NT2/D1 (cell line): ENCODE measurements at regions not wholly inside any gene's neighbourhood (a gene's known extent, or its start where the extent isn't known, plus 50 kb on each side); places are given as distances from the start of the nearest gene placed in this dataset.

Experiments used
- DNase-seq: peaks from one replicate; pipeline ENCODE4 v3.0.0-alpha.2; 2011; ENCODE audit warnings: low read depth, low spot score
- H3K27me3 ChIP-seq: 2 replicates; pipeline ENCODE4 v1.6.0; 2011; ENCODE audit warnings: mild to moderate bottlenecking; ENCODE audit not compliant: insufficient read length, insufficient read depth
- H3K36me3 ChIP-seq: 2 replicates; pipeline ENCODE4 v1.6.1; 2011; ENCODE audit warnings: mild to moderate bottlenecking, low read length, mixed read lengths; ENCODE audit not compliant: insufficient read depth, insufficient read length
- H3K4me1 ChIP-seq: 2 replicates; pipeline ENCODE4 v1.5.1; 2011; ENCODE audit not compliant: insufficient read depth, insufficient read length
- H3K4me3 ChIP-seq: 2 replicates; pipeline ENCODE4 v1.5.1; 2011; ENCODE audit warnings: low read depth; ENCODE audit not compliant: insufficient read length
- H3K9ac ChIP-seq: 2 replicates; pipeline ENCODE4 v1.6.0; 2011; ENCODE audit warnings: low read depth; ENCODE audit not compliant: insufficient read length
- H3K9me3 ChIP-seq: 2 replicates; pipeline ENCODE4 v1.5.1; 2011; ENCODE audit warnings: mild to moderate bottlenecking, low read length; ENCODE audit not compliant: insufficient read depth
- SUZ12 ChIP-seq: IDR thresholded peaks from 2 replicates; pipeline ENCODE4 v1.6.1; 2011; ENCODE audit not compliant: insufficient read length, insufficient read depth; ENCODE audit errors: extremely low read depth
- YY1 ChIP-seq: IDR thresholded peaks from 2 replicates; pipeline ENCODE4 v1.6.1; 2011; ENCODE audit not compliant: insufficient read length, insufficient read depth
- ZNF274 ChIP-seq: IDR thresholded peaks from 2 replicates; pipeline ENCODE4 v1.6.1; 2011; ENCODE audit warnings: mild to moderate bottlenecking, low read depth, low read length

- TF ChIP-seq SUZ12 = no peak
- no peak for TF ChIP-seq YY1
- no peak for TF ChIP-seq ZNF274
- Histone ChIP-seq H3K9ac (no peak overlapping the region), H3K27me3 (no peaks in the 10 kb centered on the region), H3K9me3 (no peaks in the 10 kb centered on the region), H3K4me1 (no peaks in the 10 kb centered on the region), H3K36me3 (no peaks in the 10 kb centered on the region), H3K4me3 (no peak overlapping the region)
- DNase-seq = peak; percentile 54
These were observed 82.5 kb upstream of the MYCBP2 start for GRCh38 chr13:77409412-77409811.

GRCh38 chr13:77406644-77407440 lies 79.9 kb upstream of the MYCBP2 start:
- H3K9me3 ChIP-seq = no peaks in the 10 kb centered on the region
- H3K4me1 ChIP-seq = no peaks in the 10 kb centered on the region
- no peak overlapping the region for H3K4me3 ChIP-seq
- TF ChIP-seq SUZ12 (no peak), ZNF274 (no peak), YY1 (no peak)
- H3K27me3 ChIP-seq = no peaks in the 10 kb centered on the region
- no peak overlapping the region for H3K9ac ChIP-seq
- no peak for DNase-seq
- H3K36me3 ChIP-seq = no peaks in the 10 kb centered on the region

GRCh38 chr13:77398825-77399620 lies 72.1 kb upstream of the MYCBP2 start:
- Histone ChIP-seq H3K27me3 (no peaks in the 10 kb centered on the region), H3K9ac (no peak overlapping the region), H3K36me3 (no peaks in the 10 kb centered on the region), H3K9me3 (no peaks in the 10 kb centered on the region), H3K4me1 (no peaks in the 10 kb centered on the region), H3K4me3 (no peak overlapping the region)
- no peak for TF ChIP-seq SUZ12
- no peak for TF ChIP-seq YY1
- no peak for TF ChIP-seq ZNF274
- no peak for DNase-seq

GRCh38 chr13:77397636-77398035 lies 70.7 kb upstream of the MYCBP2 start:
- H3K27me3 ChIP-seq = no peaks in the 10 kb centered on the region
- H3K36me3 ChIP-seq = no peaks in the 10 kb centered on the region
- H3K9me3 ChIP-seq = no peaks in the 10 kb centered on the region
- TF ChIP-seq YY1 (no peak), SUZ12 (no peak), ZNF274 (no peak)
- DNase-seq = no peak
- H3K4me1 ChIP-seq = no peaks in the 10 kb centered on the region
- no peak overlapping the region for H3K4me3 ChIP-seq
- H3K9ac ChIP-seq = no peak overlapping the region

GRCh38 chr13:77391475-77391874 lies 64.6 kb upstream of the MYCBP2 start:
- no peaks in the 10 kb centered on the region for H3K4me1 ChIP-seq
- no peak for DNase-seq

GRCh38 chr13:77390391-77390790 lies 63.5 kb upstream of the MYCBP2 start:
- no peak overlapping the region for H3K9ac ChIP-seq
- DNase-seq = no peak

More at GRCh38 chr13:77391475-77391874, 64.6 kb upstream of the MYCBP2 start:
- no peaks in the 10 kb centered on the region for H3K9me3 ChIP-seq
- no peaks in the 10 kb centered on the region for H3K36me3 ChIP-seq
- H3K9ac ChIP-seq = no peak overlapping the region
- no peaks in the 10 kb centered on the region for H3K27me3 ChIP-seq
- H3K4me3 ChIP-seq = no peak overlapping the region
- TF ChIP-seq SUZ12 (no peak), YY1 (no peak), ZNF274 (no peak)

GRCh38 chr13:77389625-77390000 lies 62.7 kb upstream of the MYCBP2 start:
- no peak for DNase-seq
- Histone ChIP-seq H3K4me3 (no peak overlapping the region), H3K27me3 (no peaks in the 10 kb centered on the region), H3K4me1 (no peaks in the 10 kb centered on the region), H3K9ac (no peak overlapping the region), H3K9me3 (0 out of 2 replicates have a peak, but pooled peaks cover 4% of the 10 kb centered on the region), H3K36me3 (no peaks in the 10 kb centered on the region)
- TF ChIP-seq YY1 = no peak
- TF ChIP-seq SUZ12 = no peak
- TF ChIP-seq ZNF274 = no peak

More at GRCh38 chr13:77390391-77390790, 63.5 kb upstream of the MYCBP2 start:
- H3K9me3 ChIP-seq = 0 out of 2 replicates have a peak, but pooled peaks cover 4% of the 10 kb centered on the region
- no peak overlapping the region for H3K4me3 ChIP-seq
- H3K36me3 ChIP-seq = no peaks in the 10 kb centered on the region
- no peaks in the 10 kb centered on the region for H3K27me3 ChIP-seq
- H3K4me1 ChIP-seq = no peaks in the 10 kb centered on the region
- TF ChIP-seq YY1 (no peak), SUZ12 (no peak), ZNF274 (no peak)
